SW 1271 (cell line): ENCODE measurements at regions not wholly inside any gene's neighbourhood (a gene's known extent, or its start where the extent isn't known, plus 50 kb on each side); places are given as distances from the start of the nearest gene placed in this dataset.
"Not testable (repeated sequence)": the region's sequence is repeated elsewhere in the genome, so short reads cannot be mapped to it uniquely, and the experiment has no call there.

Experiments used
- DNase-seq, 2 experiments: peaks; one replicate each; lab custom pipeline; 2025; lab: John Stamatoyannopoulos, UW

DNA sequence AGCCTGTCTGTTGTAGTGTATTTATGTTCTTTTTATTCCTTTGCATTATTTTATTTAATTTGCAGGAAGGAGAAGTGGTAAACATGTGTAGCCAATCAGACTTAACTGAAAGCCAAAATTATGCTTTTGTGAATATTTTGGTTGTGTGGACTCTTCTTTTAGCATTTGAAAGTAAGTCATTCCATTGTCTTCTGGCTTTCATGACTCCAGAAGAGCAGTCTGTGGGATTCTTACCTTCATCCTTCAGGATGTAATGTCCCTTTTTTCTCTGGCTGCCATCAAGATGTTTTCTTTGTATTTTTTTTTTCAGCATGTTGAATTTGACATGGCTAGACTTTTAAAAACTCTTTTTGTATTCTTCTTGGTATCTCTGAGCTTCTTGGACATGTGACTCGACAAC, 895.2 kb upstream of the ZEB2 start:
- DNase-seq: no peak

DNA sequence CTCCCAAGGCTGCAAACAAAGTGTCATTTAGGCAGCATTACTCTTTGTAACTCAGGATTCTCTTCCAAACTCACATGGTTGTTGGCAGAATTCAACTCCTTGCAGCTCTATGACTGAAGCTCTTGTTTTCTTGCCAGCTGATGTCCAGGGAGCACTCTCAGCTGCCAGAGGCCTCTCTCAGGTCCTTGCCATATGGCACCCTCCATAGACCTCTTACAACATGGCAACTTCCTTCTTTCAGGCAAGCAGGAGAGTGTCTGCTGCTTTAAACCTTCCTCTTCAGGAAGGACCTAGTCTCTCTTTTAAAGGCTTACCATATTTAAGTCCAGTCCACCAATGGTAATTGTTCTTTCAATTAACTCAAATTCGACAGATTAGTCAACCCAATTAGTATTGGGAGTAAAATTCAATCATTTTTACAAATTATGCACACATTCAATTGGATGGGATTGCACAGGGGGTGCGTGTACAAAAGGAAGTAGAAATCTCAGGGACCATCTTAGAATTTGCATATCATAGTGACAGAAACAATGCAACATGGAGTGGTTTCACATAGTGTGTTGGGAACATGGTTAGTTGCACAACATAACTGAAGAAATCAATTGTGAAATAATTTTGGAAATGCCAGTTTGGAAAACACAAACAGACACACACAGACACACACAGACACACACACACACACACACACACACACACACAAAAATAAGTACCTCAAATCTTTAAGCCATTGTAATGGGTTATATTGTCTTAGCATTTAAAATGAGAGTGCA, 893.5 kb upstream of the ZEB2 start:
- no peak for DNase-seq

DNA sequence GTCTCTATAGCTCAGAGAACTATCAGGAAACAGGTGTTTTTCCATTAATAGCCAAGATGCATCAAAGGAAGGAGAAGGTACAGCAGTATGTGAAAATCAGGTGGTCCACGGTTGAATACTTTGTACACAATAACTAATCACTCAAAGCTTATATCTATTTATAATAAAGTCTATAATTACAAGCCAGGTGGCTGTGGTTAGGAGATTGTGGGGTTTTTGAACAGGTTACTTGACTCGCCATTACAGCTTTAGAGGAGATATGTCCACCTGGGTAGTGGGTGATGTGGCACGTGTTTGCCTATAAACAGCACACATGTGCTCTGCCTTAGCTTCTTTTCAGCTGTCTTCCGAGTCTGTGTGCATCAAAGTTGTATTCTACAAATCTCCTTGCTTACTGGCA, 892.2 kb upstream of the ZEB2 start:
- DNase-seq: no peak

DNA sequence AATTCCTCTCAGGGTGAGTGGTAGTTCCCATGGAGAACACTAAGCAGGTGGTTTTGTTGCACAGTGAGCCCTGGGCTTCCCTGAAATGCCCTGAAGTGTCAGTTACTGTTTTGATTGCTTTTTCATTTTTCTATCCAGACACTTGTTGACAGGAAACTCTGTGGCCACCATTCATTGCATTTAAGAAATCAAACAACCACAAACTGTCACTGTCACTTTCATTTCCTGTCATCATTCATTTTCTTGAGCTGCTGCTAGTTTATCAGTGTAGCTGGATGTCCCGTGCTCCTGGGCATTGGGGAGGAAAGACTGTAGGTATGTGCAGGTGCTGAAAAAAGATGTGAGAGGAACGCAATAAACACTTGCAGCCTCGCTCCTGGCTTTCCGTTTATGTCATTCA, 891.6 kb upstream of the ZEB2 start:
- DNase-seq: no peak

DNA sequence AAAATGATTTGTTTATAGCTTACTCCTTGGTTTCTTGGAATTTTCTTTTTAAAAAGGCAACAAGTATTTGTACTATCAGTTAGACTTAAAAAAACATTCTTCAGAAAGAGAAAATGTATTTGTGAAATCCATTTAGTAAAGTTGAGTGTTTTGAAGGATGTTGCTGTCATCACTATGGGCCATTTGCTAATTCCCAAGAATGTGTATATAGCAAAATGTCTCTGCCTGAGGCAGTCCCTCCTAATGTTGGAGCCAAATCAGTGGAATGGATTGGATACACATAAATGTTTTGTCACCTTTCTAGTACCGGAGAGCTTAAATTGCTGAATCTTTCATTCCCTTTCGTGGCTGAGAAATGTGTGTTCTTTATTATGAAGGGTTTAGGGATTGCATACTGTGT, 890.2 kb upstream of the ZEB2 start:
- no peak for DNase-seq

DNA sequence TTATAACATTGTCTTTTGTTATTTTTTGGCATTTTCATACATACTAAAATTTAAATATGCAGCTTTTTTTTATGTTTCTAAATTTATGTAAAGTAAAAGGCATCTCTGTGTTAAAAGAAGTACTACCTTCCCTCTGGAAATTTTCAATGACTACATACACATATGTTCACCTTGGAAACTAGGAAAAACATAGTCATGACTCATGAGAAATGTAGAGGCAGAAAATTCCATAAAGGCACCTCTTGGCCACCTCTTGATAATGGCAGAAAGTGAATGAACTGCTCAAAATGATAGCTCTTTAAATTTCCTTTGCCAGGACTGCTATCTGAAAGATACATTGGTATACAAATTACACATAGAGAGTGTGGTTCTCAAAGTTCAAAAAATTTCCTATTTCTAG, 889.1 kb upstream of the ZEB2 start:
- no peak for DNase-seq

DNA sequence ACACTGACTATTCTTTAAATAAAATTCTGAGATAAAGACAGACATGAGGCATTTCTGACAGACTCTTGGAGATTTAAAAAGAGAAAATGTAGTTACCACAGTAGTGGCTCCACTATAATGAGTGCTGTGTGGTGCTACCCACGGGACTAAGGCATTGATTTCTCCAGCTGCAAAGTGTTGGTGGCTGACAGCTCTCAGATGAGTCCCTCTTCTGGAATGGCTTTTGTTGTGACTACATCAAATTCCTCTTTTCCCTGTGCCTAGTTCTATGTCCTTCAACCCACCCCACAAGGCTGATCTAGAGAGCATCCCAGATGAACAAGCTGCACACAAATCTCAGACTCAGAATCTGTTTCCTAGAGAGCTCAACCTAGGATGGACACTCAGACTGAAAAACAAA, 884.8 kb upstream of the ZEB2 start:
- DNase-seq: no peak

DNA sequence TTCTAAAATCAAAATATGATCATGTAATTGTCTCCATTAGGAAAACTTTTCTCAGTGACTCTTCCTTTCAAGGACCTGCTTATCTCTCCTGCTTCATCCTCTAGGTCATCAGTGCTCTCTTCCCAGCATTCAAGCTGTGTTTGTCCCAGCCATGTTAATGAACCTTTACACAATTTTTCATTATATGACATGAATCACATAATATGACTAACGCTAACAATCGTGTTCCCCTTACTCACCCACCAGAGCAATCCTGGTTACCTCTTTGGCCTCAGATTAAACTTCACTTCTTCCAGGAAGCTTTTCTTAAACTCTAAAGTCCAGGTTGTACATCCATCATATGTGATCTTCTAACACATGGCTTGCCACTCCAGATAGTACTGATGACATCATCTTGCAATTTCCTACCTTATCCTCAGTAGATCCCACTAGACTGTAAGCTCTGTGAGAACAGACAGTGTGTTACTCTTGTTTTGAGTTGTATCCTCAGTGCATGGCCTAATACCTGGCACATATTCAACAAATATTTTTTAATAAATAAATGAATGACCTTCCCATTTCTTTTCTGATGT, 882.9 kb upstream of the ZEB2 start:
- no peak for DNase-seq

DNA sequence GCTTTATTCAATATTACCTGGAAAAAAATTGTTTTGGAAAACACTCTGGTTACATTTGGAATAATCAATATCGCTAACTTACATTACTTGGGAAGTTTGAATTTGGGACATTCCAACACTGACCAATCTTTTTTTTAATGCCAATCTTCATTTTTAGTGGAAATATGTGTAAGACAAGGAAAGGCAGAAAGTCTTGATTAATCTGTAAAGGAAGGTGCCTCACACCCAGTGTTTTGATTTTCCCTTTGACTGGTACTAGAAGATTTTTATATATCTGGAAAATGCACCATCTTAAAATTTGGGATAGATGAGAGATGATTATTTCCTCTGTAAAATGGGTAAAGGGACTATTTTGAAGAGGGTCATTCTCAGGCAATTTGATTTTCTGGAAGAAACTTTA, 879.2 kb upstream of the ZEB2 start:
- DNase-seq: no peak

DNA sequence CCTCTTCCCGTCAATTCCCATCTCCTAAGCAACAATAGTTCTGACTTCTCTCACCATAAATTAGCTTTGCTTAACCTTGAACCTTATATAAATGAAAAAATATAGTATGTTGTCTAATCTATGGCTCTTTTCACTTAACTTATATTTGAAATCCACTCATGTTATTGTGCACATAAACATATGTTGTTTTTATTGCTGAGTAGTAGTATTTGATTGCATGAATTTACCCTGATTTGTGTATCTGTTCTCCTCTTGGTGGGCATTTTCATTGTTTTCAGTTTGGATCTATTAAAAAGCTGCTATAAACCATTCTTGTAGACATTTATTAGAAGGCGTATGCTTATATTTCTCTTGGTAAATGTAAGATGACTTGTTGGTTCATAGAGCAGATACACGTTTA, 874.3 kb upstream of the ZEB2 start:
- DNase-seq: no peak

DNA sequence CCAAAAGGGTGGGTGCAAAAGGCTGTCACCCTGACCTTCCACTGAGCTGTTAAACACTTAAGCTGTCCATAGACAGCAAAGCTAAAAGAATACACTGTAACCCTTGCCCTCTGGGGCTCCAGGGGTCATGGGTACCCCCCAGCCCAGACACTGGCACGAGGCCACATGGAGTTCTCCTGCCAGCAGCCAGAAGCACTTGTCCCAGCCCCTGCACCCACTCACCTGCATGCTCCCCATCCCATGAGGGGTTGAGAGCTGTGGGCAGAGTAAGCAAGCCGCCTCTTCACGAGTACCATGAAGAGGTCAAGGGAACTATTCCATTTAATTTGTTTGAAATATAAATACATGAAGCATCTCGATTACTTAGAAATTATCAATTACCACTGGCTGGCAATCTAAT, 867.1 kb upstream of the ZEB2 start:
- DNase-seq: no peak

DNA sequence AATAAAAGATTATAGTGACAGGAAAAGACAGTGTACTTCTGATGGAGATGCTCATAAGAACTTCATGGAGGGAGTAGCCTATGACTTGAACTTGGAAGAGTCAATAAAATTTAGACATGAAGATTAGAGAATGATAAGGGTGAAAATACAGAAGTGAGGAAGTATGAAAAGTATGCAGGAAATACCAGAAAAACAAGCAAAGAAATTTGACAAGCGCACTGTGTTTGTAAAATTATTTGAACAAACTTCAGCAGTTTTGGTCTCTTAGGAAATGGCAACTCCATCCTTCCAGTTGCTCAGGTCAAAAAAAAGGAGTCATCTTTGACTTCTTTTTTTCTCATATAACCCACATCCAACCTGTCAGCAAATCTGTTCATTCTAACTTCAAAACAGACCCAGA, 864.0 kb upstream of the ZEB2 start:
- no peak for DNase-seq

DNA sequence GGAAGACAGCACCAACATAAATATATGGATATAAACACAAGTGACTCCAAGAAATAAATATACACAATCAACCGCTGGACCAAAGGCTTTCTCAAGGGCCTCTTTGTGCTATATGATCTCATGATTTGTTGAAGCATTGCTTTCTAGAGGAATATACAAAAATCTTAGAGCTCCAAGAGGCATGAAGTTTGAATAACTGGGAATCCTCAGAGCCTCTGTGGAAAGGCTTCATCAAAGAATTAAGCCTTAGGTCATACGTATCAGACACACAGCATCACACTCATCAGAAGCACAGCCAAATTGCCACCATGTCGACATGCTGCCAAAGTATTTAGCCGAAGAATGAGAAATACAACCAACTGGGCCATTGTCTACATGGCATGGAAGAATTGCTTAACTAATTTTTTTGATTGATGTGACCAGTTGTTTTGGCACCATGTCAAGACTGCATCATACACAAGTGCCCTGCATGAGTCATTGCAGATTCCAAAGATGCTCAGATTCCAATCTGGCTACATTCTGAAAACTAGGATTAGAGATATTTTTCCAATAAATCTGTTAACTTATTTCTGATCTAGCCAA, 860.6 kb upstream of the ZEB2 start:
- DNase-seq: peak in 1 of 2 experiments; percentile 37

DNA sequence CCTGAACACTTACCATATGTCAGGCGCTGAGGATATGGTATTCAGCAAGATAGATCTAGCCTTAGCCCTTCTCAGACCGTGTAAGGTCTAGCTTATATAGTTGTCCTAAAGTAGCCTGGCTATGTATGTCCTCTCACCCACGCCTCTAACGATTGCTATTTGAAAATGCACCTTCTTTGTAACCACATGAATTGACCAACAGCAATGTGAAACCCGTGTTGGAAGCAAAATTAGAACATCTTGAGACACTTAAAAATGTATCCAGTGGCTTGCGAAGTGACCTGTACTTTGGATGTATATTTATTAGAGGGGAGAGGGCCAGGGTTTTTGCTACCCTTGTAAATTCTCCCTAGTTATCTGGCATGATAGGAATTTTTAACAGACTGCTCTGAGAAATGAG, 860.0 kb upstream of the ZEB2 start:
- no peak for DNase-seq

DNA sequence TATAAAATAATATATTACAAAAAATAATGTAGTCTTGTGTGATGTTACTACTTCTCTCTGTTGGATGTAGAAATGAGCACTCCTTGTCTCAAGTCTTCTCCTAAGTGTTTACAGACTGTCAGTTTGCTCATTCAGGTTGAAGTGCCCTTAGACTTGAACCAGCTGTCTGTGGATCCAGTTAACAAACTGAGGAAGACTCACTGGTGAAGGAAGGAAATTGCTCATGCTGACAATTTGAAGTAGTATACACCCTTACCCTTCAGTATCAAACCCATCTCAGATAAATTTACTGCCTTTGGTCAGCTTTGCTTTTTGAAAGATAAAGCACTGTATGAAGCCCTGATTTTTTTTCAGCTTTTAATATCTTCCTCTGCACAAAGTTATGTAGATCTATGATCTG, 854.2 kb upstream of the ZEB2 start:
- DNase-seq: no peak

DNA sequence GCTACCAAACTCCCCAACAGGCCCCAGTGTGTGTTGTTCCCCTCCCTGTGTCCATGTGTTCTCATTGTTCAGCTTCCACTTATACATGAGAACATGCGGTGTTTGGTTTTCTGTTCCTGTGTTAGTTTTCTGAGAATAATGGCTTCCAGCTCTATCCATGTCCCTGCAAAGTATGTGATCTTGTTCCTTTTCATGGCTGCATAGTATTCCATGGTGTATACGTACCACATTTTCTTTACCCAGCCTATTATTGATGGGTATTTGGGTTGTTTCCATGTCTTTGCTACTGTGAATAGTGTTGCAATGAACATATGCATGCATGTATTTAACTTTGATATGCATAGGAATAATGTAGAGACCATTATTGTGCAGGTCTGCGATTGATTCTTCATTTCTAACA, 847.4 kb upstream of the ZEB2 start:
- not testable (repeated sequence) for DNase-seq

DNA sequence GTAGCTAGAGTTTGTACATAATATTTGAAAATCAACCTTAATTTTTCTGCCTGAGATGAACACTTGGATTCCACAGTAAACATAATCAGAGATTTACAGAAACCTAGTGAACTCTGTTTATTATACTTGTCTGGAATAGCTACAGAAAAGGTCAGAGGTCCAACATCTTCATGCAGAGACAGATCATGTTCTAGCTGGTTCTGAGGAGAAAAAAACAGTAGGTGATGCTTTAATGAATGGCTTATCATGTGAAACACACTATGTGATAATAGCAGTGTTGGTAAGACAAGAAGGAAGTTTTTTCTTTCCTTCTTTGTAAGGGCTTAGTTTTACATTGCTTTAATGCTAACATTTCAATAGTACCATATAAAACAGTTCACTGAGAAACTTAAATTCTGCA, 846.4 kb upstream of the ZEB2 start:
- DNase-seq: no peak

DNA sequence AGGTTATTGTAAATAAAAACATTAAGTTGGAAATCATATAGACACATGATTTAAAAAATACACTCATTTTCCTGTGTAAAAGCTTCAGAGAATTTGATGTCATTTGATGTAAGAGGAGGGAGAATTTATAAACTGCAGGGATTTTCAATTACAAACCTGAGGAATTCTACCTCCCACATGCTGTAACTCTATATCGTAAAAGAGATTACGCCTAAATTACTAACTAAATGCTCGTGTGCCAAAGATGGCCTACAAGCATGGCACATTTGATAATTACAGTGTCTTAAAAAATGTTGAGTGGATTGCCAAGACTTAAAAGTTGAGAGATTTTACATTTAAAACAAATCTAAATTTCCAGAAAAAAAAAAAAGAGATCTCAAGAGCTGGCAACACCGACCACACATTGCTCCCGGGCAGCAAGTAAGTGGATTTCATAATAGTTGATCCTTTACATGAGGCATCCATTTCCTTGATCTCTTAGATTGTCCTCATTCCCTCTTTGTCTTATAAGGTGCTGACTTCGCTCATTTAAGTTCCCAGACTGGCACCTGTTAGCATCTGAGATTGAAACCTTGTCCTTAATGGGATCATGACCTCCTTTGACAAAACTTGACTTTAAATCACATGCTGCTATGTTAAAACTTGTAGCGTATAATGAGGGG, 840.3 kb upstream of the ZEB2 start:
- DNase-seq: no peak

DNA sequence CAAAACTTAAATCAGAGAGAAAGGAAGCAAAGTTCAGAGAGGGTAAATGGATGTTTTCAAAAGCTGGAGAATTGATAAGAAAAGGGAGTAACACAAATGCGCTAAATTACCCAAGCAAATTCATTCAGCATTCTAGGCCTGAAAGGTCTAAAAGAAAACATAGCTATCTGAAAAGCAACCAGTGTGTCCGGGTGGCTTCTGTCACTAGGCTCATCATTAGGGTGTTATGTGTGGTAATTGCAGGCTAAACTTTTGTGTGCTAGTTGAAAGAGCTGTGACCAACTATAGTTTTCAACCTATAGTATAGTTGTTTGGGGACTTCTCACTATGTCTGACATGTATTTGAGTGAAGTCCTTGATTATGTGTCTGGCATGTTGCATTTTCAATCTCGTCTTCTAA, 839.6 kb upstream of the ZEB2 start:
- DNase-seq: no peak

DNA sequence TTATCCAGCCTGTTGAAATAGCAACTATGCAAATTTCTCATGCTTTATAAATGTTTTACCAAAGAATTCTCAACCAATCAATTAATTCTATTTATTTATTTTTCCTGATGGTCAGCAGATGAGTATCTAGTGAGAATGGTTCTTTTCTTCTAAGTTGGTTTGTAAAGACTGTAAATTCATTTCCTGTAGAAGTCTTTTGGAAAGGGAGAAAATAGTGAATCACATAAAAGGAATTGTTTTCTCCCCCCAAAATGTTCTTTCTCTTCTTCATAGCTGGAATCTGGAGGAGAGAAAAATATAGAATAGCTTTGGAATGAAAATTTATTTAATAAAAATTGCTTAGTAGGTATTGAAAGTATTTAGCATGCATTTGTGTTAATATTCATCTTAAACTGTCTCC, 836.1 kb upstream of the ZEB2 start:
- DNase-seq: no peak

DNA sequence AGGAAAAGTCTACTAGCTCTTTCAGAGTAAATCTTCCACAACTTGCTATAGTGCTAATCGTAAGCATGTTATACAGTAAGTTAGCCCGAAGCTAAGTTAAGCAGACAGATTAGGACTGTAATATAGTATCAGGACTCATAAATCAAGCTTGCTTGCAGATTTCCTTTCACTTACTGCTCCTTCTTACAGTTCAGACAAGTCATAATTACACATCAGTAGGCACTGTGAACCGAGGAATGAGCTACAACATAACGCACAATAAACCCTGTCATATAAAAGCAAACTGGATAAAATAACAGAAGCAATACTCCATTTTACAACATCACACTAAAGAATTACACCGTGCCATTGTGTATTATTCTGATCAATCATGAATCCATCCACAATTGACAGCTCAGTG, 832.6 kb upstream of the ZEB2 start:
- DNase-seq: no peak

DNA sequence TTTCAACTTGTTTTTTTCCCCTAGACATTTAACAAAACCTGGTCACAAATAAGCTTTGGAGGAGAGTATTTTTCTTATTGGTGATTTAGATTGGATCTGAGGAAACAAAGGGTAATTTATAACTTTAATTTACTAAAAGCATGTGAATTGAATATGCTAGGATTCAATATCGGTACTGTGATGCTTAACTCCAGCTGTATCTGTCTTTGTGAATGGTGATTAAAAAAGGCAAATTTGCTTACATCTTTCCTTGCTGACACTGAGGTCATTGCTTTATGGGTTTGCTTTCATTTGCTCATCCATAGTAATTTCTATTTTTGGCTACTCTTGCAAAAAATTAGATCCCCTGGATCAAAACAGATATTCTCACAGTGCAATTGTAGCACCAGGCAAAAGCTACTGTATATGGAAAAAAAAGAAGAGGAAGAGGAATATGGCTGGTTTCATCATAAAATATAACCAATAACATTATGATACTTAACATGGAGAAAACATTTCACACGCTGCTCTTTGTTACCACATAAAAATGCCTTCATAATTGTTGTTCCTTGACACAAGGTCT, 832.0 kb upstream of the ZEB2 start:
- no peak for DNase-seq

DNA sequence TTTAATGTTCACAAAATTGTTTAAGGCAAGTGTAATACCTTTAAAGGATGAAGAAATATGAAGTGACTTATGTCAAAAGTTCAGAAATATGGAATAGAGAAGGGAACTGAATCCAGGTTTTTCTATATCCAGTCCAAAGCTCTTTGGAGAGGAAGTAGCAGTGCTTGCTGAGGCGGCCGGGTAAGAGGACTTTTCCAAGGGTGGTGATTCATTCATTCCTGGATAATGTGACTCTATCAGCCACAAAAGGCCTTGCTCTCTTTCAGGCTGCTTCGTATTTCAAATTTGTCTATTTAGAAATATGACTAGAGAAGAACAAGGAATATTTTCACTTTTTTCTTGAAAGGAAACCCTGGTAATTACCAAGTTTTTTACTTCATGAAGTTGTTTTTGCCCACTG, 830.1 kb upstream of the ZEB2 start:
- DNase-seq: no peak
